ENCODE measurements at regions not wholly inside any gene's neighbourhood (a gene's known extent, or its start where the extent isn't known, plus 50 kb on each side); places are given as distances from the start of the nearest gene placed in this dataset.

- no peak for TF ChIP-seq ZNF114 (CRISPR knock-in tag; IDR thresholded peaks at IDR 0.05)
- TF ChIP-seq ETS1 (IDR thresholded peaks at IDR 0.05): no peak
- TF ChIP-seq CTCF (conservative IDR thresholded peaks at IDR 0.05; ENCODE audit: low read depth in 2 of 2): no peak
- no peak for TF ChIP-seq REST (IDR thresholded peaks at IDR 0.05; ENCODE audit: unreplicated experiment)
- no peak for TF ChIP-seq STAT1 (IDR thresholded peaks at IDR 0.05; ENCODE audit: unreplicated experiment)
- TF ChIP-seq POLR2AphosphoS5 (IDR thresholded peaks at IDR 0.05; ENCODE audit: low read depth): no peak
- TF ChIP-seq ZNF331 (CRISPR knock-in tag; IDR thresholded peaks at IDR 0.05; ENCODE audit: low read depth): no peak
- no peak for TF ChIP-seq EZH2 (IDR thresholded peaks at IDR 0.05; ENCODE audit: low read depth, unreplicated experiment)
- no peak for TF ChIP-seq JUNB (IDR thresholded peaks at IDR 0.05; ENCODE audit: unreplicated experiment)
- no peak for TF ChIP-seq NANOG (IDR thresholded peaks at IDR 0.05; ENCODE audit: borderline replicate concordance)
- no peak for TF ChIP-seq ZNF462 (CRISPR knock-in tag; IDR thresholded peaks at IDR 0.05)
- TF ChIP-seq EZH2phosphoT487 (IDR thresholded peaks at IDR 0.05; ENCODE audit: unreplicated experiment): no peak
- TF ChIP-seq CREB1 (CRISPR knock-in tag; IDR thresholded peaks at IDR 0.05; ENCODE audit: low read depth): no peak
- Histone ChIP-seq H3K4me2 (no peak overlapping the region), H3K27ac (ENCODE audit: low read depth) (no peak overlapping the region), H3K27me3 (ENCODE audit: insufficient read depth) (no peaks in the 10 kb centered on the region), H3K79me2 (replicated peaks; ENCODE audit: insufficient read depth) (no peaks in the 10 kb centered on the region), H3K4me3 (no peak overlapping the region), H2AFZ (no peak overlapping the region), H3K36me3 (ENCODE audit: insufficient read depth) (no peaks in the 10 kb centered on the region), H3K9me2 (ENCODE audit: insufficient read depth) (0 out of 2 replicates have a peak, but pooled peaks cover 4% of the 10 kb centered on the region), H4K20me1 (replicated peaks; ENCODE audit: insufficient read depth) (no peaks in the 10 kb centered on the region), H3K4me1 (ENCODE audit: insufficient read depth) (no peaks in the 10 kb centered on the region), H3F3A (replicated peaks; ENCODE audit: low read depth) (no peaks in the 10 kb centered on the region)
- H3K36me3 Mint-ChIP-seq (ENCODE audit: low read depth): no peaks in the 10 kb centered on the region
- H3K4me1 Mint-ChIP-seq: no peaks in the 10 kb centered on the region
- DNase-seq (ENCODE audit: low spot score) (no peak), ATAC-seq (no peak)
- H3K27ac Mint-ChIP-seq: no peak overlapping the region
- no peaks in the 10 kb centered on the region for H3K27me3 Mint-ChIP-seq (ENCODE audit: insufficient read depth, low read depth, poor library complexity)
- peaks cover 2% of the 10 kb centered on the region; the same call in 1 of the 3 replicates for H3K9me3 Mint-ChIP-seq
- no peak overlapping the region for H3K4me3 Mint-ChIP-seq
Measured at GRCh38 chr5:3542158-3542557, 53.5 kb upstream of the IRX1 start.
